ENCODE measurements at regions not wholly inside any gene's neighbourhood (a gene's known extent, or its start where the extent isn't known, plus 50 kb on each side); places are given as distances from the start of the nearest gene placed in this dataset.

DNA sequence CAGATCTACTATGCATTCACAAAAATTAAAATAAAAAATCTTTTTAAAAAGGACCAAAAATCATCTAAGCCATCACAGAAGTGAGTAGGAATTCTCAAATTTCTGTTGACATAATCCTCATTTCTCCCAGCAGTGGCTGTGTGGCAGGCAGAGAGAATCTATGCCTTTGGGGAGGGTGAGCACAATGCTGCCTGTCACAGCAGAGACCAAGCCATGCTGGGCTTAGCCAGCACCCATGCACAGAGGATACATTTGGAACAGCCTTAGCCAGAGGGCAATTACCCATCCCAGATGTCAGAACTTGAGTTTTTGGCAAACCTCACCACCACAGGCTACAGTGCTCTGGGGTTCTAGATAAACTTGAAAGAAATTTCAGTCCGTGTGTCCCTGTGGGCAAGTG is 1274.8 kb upstream of the ADGRL3 start:
- DNase-seq, result peak in 1 of 2 experiments; percentile 22

DNA sequence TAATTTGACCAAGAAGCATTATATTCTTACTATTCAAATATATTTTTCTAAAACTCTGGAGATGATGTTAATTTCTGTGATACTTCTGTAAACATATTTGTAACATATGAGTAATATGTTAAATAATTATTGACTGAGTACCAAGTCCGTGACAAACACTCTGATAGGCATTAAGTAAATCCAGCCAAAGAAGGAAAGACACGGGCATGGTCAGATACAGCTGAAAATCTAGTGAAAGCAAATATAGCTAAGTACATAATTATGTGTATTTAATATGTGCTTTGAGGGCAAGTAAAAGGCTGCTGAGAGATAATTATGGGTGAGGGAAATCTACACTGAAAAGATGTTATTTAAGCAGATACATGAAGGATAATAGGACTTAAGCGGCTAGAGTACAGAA is 1263.6 kb upstream of the ADGRL3 start:
- DNase-seq, result no peak

DNA sequence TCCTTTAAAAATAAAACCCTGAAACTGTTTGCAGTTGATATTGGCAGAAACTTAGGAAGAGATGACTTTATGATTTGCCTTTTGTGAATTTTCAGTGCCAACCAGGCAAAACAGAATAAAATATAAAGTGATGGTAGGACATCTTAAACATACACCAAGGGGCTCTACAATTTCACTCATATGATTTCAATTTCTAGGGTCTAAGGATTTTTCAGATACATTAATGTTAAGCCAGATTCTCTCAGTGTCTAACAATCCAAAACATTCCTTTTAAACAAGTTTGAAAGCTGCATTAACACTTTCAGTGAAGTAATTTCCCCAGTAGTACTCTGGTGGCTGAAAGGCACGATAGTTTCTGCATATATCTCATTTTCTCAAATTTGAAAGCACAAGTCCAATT is 1262.0 kb upstream of the ADGRL3 start:
- DNase-seq, result no peak

- no peak for DNase-seq
These were observed 1254.8 kb upstream of the ADGRL3 start for GRCh38 chr4:59945277-59945676.

GRCh38 chr4:59945716-59946115 is 1254.4 kb upstream of the ADGRL3 start:
- DNase-seq, result no peak

DNA sequence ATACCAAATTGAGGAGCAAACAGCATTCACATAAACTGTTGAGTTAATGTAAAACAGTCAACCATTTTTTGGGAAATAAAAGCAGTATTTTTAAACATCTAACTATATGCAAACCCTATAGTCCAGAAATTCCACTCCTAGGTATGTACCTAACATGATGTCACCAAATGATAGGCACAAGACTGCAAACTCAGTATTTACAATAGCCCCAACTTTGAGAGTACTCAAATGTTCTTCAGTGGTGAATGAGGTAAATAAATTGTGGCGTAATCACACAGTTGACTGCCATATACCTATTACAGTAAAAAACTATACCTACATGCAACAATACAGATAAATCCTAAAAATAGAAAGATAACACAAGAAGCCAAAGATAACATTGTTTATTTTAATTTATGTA is 1243.8 kb upstream of the ADGRL3 start:
- DNase-seq, result no peak

DNA sequence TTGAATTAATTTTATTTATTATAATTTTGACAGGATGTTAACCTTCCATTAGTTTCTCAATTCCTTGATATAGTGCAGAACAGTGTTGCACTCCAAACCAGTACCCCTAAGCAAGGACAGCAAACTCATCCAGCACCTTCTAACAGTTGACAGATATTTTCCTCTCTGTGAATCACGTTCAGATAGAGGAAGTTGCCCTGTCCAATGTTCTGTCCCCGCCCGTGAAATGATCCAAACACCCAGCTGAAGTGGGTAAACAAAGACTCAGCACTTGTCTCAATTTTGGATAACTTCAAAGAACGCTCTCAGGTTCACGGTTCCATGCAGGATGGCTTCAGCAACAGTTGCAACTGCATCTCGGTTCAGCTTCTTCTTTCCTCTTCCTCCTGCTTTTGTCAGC is 1240.0 kb upstream of the ADGRL3 start:
- DNase-seq, result no peak

GRCh38 chr4:59966758-59967157 is 1233.4 kb upstream of the ADGRL3 start:
- DNase-seq, result no peak

- DNase-seq, result no peak
These were observed 1231.3 kb upstream of the ADGRL3 start for GRCh38 chr4:59968796-59969195.

GRCh38 chr4:59969909-59970308 is 1230.2 kb upstream of the ADGRL3 start:
- DNase-seq, result no peak

DNA sequence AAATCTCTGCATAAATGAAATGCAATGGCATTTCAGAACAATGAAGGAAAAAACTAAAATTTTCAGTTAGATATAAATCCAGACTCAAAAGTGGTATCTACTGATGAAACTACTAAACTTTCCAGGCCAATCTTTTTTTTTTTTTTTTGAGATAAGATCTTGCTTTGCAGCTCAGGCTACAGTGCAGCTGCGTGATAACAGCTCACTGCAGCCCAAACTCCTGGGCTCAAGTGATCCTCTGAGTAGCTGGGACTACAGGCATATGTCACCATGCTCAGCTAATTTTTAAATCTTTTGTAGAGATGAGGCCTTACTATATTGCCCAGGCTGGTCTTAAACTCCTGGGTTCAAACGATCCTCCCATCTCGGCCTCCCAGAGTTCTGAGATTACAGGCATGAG is 1228.2 kb upstream of the ADGRL3 start:
- no peak for DNase-seq

- no peak for DNase-seq
These were observed 1226.6 kb upstream of the ADGRL3 start for GRCh38 chr4:59973492-59973891.

GRCh38 chr4:59979061-59979460 is 1221.1 kb upstream of the ADGRL3 start:
- no peak for DNase-seq

DNA sequence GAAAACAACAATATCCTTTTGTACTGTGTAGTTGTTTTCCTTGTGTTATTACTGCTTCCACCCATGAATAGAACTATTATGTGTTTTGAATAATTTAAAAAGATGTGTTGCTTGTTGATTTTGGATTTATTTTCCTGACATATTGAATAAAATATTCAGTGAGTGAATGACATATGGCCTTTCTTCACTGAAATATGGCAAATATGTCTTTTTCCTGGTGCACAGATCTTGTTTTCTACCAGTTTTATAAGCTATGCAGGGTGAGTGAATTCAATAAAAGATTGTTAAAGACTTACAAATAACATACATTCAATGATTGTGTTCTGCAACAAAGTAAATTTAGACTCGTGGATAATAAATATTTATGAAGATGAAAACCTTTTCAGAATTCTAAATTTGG is 1216.3 kb upstream of the ADGRL3 start:
- DNase-seq, result no peak

DNA sequence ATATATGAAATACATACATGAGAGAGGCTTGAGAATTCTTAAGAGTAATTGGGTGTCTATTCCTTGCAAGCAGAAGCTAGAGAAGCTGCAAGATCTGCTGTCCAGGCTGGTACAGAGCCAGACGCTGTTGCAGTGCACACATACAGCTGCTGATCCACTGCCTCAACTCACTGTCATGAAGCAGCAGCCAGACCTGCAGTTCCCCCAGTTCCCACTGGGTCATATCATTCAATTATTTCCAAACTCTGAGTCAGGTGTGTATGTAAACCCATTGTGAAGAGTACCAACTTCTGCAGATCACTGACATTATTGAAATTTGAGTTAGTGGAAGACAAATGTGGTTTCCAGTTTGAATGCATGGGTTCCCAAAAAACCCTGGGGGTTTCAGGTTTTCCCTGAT is 1212.8 kb upstream of the ADGRL3 start:
- no peak for DNase-seq

- no peak for DNase-seq
These were observed 1206.0 kb upstream of the ADGRL3 start for GRCh38 chr4:59994118-59994517.

DNA sequence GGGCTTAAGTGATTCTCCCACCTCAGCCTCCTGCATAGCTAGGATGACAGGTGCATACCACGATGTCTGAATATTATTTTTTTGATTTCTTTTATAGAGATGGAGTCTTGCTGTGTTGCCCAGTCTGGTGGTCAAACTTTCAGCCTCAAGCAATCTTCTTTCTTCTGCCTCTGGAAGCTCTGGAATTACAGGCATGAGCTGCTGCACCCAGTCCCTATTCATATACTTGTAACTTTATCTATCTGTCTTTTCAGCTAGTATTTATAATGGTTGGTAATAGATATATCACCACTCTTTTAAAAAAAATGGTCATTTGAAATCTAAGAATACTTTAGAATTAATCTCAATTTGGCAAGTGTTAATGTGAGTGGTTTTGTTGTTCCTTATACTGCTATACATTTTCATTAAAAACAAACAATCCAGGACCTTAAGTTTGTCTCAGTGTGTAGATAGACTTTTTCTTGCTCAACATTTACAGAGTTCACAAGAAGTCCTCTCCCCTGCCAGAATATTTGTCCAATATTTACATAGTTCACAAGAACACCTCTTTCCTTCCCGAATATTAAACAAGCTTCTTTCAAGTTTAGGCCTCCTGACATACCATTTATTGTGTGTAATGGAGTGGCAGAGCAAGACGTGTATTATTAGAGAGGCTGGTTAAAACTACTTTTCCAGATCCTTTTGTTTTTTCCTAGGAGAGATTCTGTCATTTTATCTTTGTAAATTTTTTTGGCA is 1197.4 kb upstream of the ADGRL3 start:
- no peak for DNase-seq

DNA sequence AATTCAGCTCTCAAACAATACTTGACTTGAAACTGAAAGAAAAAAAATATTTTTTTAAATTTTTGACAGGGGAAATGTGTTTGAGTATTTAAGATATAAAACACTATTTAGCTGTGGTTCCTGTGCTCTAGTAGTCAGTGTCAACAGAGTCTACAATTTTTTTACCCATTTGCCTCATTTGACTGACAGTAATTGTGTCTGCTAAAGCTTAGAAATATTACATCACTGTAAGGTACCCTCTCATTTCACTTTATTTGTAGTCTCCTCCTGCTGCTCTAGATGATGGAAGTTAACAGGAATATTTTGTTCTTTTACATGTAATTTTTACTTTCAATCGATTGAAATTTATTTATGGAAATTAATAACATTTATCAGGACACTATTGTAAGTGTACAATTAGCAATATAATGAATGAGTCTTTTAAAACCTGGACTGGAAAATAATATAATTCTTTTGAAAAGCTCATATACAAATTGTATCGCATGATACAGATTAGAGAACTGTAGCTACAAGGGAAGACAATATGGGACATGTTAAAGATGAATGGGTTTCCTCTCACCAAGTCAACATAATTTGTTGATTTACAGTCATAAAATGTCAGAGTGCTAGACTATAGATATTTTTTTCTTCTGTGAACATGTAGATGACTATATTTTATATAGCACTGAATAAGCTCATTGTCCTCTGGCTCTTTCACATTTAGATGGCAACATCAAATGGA is 1186.5 kb upstream of the ADGRL3 start:
- DNase-seq, result no peak

DNA sequence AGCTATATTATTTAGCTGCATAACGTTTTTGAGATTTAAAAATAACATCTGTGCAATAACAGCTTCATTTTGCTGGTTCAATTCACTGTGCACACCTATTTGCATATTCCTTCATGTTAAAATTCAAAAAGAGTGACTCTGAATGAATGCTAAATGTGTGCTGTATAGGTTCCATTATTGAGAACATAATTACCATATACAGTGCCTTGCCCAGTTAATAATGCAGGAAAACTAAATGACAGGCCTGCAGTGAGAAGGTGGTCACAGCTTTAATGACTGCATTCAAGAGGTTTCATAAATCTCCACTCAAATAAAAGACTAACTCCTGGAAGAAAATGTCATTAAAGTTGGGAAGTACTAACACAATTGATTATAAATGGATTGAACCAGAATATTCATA is 1183.2 kb upstream of the ADGRL3 start:
- DNase-seq, result no peak

DNA sequence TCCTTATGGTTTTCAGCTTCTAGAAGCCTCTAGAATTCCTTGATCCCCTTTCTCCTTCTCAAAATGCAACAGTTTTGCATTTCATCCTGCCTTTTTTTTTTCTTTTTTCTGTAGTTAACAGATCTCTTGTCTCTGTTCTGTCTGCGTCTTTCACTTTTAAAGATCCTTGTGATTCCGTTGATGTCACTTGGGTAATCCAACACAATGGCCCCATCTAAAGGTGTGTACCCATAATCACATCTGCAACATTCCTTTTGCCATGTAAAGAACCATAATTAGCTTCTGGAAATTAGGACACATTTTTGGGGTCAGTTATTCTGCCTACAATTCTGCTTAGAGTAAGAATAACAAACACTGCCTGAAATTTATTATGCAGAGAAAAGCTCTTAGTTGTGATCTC is 1180.9 kb upstream of the ADGRL3 start:
- DNase-seq, result no peak

- no peak for DNase-seq
These were observed 1180.2 kb upstream of the ADGRL3 start for GRCh38 chr4:60019946-60020345.

- DNase-seq, result no peak
These were observed 1179.7 kb upstream of the ADGRL3 start for GRCh38 chr4:60020389-60020788.

GRCh38 chr4:60033826-60034225 is 1166.3 kb upstream of the ADGRL3 start:
- no peak for DNase-seq

- DNase-seq, result no peak
These were observed 1165.8 kb upstream of the ADGRL3 start for GRCh38 chr4:60034361-60034760.

DNA sequence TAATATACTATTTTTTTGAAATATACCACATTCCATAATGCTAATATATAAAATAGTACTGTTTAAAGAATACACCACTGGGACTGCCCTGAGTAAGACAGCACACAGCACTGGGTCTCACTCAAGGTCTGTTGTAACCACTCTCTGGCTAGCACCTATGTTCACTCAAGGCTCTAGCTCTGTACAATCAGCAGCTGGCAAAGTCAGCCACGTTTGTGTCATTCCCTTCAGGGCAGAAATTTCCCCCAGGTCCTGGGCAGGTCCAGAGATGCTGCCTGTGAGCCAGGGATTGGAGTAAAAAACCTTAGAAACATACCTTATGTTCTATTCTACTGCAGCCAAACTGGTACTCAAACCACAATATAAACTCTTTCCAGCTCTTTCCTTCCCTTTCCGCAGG is 1160.2 kb upstream of the ADGRL3 start:
- no peak for DNase-seq

Measured in NCI-H446 (cell line).